ENCODE measurements at regions not wholly inside any gene's neighbourhood (a gene's known extent, or its start where the extent isn't known, plus 50 kb on each side); places are given as distances from the start of the nearest gene placed in this dataset.
A peak's percentile ranks its signal among the peaks of the same experiment; 100 is the strongest.
"Not testable (repeated sequence)": the region's sequence is repeated elsewhere in the genome, so short reads cannot be mapped to it uniquely, and the experiment has no call there.

- no peak for DNase-seq
Measured at GRCh38 chr7:149599636-149600206, 102.1 kb upstream of the ZNF746 start.

- peak; percentile 0 for DNase-seq
Measured at GRCh38 chr7:149598721-149599308, 101.2 kb upstream of the ZNF746 start.

DNA sequence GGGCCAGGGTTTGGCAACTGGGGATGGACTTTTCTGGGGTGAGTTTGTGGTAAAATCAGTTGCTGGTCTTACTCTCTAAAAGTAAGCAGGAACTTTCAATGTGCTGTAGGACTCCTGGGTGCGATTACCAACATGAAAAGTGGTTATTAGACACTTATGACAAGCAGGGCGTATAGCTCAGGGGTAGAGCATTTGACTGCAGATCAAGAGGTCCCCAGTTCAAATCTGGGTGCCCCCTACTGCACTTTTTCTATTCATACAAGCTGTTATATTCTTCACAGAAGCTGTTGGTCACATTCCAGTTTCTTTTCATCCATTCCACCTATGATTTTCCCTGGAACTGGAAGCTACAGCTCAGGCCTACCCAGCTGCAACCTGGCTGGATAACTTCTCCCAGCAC is 100.2 kb upstream of the ZNF746 start:
- DNase-seq, result not testable (repeated sequence)

- DNase-seq, result no peak
Measured at GRCh38 chr7:149595541-149595940, 97.9 kb upstream of the ZNF746 start.

DNA sequence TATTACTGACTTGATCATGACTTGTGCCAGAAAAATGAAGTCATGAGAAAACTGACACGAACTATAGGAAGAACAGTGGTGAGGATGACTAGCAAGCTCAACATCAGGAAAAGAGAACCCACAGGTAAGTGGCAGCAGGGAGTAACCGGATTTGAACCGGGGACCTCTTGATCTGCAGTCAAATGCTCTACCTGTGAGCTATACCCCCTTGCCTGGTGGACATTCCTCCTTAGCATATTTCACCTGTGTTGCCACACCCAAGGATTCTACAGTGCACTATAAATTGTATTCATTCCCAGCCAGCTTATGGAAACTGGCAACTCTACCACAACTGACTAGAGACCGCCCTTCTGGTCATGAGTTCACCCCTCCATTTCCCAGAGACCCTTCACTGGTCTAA is 97.5 kb upstream of the ZNF746 start:
- no peak for DNase-seq

DNA sequence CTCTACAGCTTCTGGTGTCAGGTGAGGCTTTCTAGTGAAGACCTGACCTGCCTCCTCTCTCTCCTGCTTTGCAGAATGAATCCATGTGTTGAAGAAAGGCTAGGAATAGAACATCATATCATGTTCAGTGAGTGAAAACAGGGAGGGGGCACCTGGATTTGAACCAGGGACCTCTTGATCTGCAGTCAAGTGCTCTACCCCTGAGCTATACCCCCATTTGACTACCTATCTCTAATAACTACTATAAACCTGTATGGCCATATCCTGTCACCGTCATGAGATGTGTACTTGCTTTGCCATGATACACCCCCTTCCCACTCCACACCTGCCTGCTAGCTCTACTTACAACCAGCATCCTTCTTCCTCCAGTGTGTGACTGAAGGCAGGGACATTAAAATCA is 91.3 kb upstream of the ZNF746 start:
- no peak for DNase-seq

- DNase-seq, result no peak
Measured at GRCh38 chr7:149586646-149587645, 89.3 kb upstream of the ZNF746 start.

DNA sequence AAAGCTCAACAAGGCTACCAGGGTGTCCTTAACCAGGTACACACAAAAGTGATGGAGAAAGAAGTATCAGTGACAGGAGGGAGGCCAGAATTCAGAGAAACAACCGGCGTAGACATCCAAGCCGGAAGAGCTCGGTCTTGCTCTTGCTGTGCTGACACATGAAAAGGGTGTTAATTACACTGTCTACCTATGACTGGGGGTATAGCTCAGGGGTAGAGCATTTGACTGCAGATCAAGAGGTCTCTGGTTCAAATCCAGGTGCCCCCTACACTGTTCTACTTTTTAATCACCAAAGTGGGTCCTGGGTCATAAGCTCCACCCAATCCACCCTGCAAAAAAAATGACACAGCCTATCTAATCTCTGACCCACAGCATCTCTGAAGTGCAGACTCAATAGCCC is 86.9 kb upstream of the ZNF746 start:
- DNase-seq, result no peak

GRCh38 chr7:149584009-149584408 is 86.4 kb upstream of the ZNF746 start:
- DNase-seq, result no peak

- DNase-seq, result no peak
Measured at GRCh38 chr7:149580328-149580727, 82.7 kb upstream of the ZNF746 start.

DNA sequence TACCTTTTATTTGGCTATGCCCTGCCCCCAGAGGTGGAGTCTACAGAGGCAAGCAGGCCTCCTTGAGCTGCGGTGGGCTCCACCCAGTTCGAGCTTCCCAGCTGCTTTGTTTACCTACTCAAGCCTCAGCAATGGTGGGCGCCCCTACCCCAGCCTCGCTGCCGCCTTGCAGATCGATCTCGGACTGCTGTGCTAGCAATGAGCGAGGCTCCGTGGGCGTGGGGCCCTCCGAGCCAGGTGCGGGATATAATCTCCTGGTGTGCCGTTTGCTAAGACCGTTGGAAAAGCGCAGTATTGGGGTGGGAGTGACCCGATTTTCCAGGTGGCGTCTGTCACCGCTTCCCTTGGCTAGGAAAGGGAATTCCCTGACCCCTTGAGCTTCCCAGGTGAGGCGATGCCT is 81.8 kb upstream of the ZNF746 start:
- DNase-seq, result not testable (repeated sequence)

- DNase-seq, result not testable (repeated sequence)
Measured at GRCh38 chr7:149574428-149574827, 76.8 kb upstream of the ZNF746 start.

GRCh38 chr7:149573519-149573918 is 75.9 kb upstream of the ZNF746 start:
- no peak for DNase-seq

GRCh38 chr7:149572920-149573319 is 75.3 kb upstream of the ZNF746 start:
- not testable (repeated sequence) for DNase-seq

DNA sequence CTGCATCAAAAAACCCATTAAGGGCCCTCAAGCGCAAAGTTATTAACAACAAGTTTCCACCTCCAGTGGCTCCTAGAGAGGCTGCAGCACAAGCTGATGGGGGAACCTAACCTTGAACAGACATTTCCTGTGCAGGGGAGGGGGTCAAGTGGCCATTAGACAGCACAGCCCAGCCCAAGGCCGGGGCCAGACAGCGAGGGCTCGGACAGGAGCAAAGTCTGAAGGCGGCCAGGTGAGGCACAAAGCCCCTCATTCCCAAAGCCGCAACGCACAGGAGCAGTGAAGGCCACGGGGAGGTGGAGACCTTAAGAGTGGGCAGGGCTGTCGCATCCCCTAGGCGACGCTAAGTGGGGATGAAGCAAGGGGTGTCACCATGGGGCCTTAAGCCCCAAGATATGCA is 73.2 kb upstream of the ZNF746 start:
- DNase-seq, result no peak

DNA sequence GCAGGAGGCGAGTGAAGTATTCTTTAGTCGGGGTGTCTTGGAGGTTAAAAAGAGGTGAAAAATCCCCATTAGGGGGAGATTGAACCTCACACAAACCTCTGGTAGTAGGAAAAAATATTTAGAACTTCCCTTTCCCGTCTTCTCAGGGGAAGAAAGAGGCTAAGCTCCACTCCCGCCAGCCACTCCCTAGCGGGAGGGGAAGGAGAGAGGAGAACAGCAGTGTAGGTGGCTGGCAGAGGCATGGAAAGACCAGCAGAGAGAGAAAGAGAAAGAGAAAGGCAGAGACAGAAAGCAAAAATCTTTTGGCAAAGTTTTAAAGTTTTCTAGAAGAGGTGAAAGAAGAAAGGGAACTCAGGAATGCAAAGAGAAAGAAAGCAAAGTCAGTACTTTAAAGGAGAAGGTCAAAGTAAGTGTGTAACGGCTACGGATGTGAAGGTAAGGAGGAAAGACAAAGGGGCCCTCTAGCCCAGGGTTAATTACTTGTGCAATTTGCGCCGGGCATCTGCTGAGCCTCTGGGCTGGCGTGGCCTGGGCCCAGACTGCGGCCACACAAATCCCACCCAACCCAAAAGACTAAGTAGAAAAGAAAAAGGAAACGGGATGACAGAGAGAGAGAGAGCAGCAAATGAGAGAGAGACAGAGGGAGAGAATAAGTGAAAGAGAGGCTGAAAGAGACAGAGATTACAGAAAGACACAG is 72.3 kb upstream of the ZNF746 start:
- no peak for DNase-seq

- DNase-seq, result no peak
Measured at GRCh38 chr7:149569025-149569725, 71.6 kb upstream of the ZNF746 start.

DNA sequence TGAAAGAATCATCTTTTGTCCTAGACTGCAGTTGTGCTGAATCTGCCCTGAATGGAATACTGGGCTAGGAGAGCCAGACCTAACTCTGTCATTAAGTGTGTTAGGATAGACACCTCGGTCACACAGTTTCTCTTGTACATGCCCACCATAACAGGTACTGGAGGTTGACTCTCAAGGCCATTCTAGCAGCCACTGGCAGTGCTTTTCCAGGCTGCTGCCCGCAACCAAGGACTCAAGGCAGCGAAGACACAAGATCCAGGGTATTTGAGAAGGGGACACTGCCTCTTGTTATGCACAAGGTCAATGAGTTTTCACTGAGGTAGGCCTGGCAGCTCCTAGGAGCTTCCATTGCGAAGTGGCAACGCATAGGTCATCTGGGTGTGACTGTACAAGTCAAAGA is 70.6 kb upstream of the ZNF746 start:
- DNase-seq, result no peak

DNA sequence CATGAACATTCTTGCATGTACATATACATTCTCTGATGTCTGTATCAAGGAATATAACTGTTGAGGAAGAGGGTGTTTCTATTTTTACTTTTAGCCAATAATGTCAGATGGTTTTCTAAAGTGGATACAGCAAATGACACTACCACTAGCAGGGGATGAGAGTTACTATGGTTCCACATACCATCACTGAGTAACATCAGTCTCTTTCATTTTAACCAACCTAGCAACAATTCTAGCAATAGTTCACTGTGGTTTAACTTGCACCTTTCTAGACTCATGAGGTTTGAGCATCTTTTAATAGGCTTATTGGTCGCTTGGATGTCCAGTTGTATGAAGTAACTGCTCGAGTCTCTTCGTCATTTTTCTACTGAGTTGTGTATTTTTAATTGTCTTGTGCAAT is 68.5 kb upstream of the ZNF746 start:
- no peak for DNase-seq

DNA sequence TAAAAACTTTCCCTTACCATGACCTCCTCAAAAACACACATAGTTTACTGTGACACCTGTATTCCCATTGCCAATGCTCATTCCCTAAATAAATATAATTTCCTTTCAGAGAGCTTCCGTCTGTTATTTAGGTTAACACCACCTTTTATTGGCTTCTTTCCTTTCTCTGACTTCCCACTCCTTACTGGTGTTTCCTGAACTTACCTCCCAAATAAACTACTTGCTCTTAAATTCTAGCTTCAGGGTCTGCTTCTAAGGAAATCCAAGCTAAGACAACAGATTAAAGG is 67.4 kb upstream of the ZNF746 start:
- no peak for DNase-seq

- DNase-seq, result no peak
Measured at GRCh38 chr7:149564340-149565095, 66.9 kb upstream of the ZNF746 start.

GRCh38 chr7:149562602-149563001 is 65.0 kb upstream of the ZNF746 start:
- no peak for DNase-seq

All from kidney glomerular epithelial cell (primary cell).